GM21360 (cell line): ENCODE measurements at regions not wholly inside any gene's neighbourhood (a gene's known extent, or its start where the extent isn't known, plus 50 kb on each side); places are given as distances from the start of the nearest gene placed in this dataset.
"Not testable (repeated sequence)": the region's sequence is repeated elsewhere in the genome, so short reads cannot be mapped to it uniquely, and the experiment has no call there.

ENCODE experiments used
- ATAC-seq: cut with Tn5 transposase; IDR thresholded peaks from one replicate; pipeline ENCODE4 v1.9.1; 2021; ENCODE audit warnings: mild to moderate bottlenecking, moderate library complexity; ENCODE audit not compliant: unreplicated experiment

DNA sequence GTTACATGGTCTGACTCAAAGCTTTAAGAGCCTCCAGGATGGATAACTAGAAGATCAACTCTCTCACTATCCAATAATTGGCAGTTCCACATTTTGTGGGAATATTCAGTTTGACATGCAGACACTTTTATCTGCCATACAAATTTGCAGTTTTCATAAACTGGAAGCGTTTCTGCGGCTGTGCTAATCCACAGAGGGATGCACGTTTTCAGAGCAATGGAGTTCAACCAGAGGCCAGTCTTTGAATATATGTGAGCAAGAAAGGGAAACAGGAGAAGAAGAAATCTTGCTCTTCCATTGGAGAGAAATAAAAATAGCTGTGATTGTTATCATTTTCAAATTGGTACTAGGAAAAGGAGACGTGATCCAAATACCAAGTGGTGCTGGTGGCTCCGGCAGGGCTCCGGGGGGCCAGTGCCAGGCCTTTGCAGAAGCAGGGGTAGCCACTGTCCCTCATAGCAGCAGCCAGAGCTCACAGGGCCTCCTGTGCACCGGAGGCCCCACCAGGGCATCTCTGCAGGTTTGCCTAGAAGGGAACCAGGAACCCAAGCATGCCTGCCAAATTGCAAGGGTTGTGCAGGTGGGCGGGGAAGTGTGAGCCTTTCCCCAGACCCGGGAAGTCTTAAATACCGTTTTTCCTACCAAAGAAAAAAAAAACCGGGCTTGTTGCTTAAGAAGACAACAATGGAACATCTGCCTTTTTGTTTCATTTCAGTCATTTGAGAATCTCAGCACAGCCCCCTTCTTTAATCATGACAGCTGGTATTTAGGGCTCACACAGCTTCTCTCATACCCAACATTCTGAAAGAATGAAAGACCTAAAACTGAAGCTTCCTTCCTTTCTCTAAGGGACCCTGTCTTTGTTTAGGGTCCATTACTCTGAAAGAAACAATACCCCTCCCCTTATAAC lies 791.1 kb upstream of the SOX11 start:
- no peak for ATAC-seq

DNA sequence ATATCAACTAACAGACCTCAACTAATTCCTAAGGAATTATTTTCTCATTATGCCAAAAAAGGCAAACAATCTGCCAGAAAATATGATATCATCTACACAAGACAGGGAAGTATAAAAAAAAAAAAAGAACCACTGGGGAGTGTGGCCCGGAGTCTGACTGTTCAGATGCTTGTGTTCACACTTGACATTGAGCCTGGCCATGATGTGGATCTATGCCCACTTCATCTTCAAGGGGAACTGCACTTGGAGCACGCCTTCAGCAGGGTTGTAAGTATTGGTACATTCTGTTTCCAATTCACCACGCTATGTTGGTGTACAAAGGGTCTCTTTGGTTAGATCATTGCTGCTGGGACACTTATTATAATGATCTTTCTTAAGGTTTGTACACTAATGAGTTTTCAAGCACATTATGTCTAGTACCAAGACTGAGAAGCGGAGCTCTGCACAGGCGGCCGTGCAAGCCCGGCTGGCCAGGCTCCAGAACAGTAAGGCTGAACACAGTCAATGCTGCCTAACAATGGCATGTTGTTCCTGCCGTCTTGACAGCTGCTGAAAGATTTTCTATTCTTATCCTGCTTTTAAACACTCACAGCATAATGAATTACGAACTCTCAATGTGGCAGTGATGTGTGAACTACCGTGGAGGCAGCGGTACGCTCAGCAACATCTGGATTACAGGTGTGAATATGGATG lies 788.4 kb upstream of the SOX11 start:
- no peak for ATAC-seq

- ATAC-seq = no peak
Observed at GRCh38 chr2:4908461-4908860, 783.7 kb upstream of the SOX11 start.

- no peak for ATAC-seq
Observed at GRCh38 chr2:4909346-4910009, 782.7 kb upstream of the SOX11 start.

GRCh38 chr2:4914036-4914435 lies 778.1 kb upstream of the SOX11 start:
- ATAC-seq = no peak

- no peak for ATAC-seq
Observed at GRCh38 chr2:4914551-4914950, 777.6 kb upstream of the SOX11 start.

GRCh38 chr2:4915357-4915756 lies 776.8 kb upstream of the SOX11 start:
- no peak for ATAC-seq

DNA sequence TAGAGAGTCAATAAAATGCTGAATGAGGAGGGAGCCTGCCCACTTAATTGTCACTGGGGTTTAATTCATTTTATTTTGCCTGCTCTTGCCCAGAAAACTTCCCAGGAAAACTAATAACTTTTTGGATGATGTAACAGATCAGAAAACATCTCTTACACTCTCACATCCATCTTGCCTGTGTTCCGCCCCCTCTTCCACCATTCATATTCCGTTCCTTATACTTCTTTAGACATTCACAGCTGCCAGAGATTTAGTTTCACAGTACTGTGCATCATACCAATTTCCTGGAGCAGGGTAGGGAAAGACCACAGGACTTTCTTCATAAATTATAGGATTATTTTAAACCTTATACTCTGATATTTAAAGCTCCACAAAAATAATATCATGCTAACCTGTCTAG lies 776.1 kb upstream of the SOX11 start:
- ATAC-seq = no peak

DNA sequence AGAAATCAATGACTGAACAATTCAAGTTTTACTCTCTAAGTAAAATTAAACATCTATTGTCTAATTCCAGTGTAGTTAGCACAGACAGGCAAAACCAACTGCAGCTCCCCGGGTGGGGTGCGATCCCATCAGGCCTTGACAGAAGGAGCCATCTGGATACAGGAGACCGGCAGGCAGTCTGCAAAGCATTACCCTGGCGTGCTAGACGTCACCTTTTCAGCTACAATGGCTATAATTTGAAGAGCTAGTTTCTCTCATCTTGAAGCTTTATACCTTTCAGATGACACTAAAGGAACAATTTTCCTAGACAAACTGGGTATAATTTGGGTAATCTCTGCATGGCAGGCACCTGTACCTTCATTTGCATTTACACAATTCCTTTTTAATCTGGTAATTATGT lies 761.5 kb upstream of the SOX11 start:
- no peak for ATAC-seq

DNA sequence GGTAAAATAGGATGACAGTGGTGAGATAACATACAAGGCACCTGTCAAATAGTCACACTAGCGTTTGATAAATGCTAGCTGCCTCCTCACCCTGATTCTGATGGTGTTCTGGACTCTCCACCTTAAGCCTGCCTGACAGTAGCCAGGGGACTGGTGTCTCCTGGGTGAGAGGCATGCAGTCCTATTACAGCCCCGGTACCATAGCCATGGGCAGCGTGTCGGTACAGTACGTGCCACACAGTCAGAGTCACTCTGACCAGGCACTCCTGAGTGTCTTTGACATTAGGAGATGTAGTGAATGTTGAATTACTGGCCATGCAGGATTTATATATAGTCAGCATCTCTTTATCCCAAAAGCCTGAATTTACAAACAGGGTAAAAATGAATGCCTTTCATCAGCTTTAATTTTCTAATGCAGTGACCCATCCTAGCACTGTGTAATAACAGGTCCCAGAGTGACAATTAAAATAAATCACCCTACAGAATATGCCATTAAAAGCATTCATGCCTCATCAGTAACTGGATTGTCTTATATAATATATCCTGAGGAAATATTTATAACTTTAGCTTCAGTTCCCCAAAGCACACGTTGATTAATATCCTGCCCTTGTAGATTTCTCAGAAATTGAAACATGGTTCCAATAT lies 760.3 kb upstream of the SOX11 start:
- ATAC-seq = no peak

GRCh38 chr2:4935291-4935690 lies 756.9 kb upstream of the SOX11 start:
- not testable (repeated sequence) for ATAC-seq

DNA sequence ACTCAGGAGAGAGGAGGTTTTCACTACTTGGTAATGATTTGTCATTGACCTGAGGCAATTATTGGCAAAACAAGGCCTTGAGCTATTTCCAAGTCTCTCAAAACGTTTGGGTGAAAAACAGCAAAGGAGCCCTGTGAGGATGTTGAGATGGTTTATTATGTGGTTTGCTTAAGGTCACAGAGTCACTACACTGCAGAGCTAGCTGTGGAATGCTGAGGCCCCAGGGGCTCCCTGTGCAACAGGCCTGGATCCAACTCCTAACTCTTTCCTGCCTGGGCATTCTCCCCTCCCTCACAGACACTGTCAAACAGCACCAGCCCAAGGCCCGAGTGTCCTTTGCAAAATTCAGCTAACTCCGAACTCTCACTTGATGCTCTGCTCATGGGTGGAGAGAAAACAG lies 754.6 kb upstream of the SOX11 start:
- ATAC-seq = no peak

GRCh38 chr2:4938206-4938605 lies 754.0 kb upstream of the SOX11 start:
- no peak for ATAC-seq

DNA sequence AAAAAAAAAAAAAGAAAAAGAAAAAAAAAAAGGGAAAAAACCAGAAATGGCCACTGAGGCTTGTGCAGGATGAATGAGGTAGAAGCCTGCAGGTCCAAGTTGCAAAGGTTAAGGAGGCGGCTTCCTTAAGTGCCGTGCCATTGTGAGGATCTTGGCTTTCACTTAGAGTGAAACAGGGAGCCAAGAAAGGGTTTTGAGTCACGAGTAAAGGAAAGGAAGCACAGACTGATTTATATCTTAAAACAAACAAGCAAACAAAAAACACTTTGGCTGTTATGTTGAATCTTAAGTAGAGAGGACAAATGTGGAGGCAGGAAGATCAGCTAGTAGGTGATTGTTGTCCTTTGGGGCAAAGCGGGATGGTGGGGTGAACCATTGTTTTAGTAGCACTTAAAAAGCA lies 749.7 kb upstream of the SOX11 start:
- ATAC-seq = no peak

DNA sequence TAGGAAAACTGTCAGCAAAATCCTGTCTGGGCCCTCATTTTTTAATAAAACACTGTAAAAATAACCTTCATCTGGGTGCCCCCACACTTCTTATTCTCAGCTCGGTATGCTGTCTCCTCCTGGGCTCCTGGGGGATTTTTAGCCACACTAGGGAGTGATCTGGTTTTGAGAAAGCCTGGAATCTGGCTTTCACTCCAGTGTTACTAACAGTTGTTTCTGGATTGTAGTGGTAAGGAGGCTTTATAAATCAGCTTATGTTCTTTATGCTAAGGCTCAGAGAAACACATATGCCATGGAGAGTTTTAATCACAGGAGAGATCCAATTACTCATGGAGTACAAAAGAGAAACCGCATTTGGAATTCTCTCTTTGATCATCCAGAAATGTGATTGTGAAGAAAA lies 744.3 kb upstream of the SOX11 start:
- no peak for ATAC-seq

DNA sequence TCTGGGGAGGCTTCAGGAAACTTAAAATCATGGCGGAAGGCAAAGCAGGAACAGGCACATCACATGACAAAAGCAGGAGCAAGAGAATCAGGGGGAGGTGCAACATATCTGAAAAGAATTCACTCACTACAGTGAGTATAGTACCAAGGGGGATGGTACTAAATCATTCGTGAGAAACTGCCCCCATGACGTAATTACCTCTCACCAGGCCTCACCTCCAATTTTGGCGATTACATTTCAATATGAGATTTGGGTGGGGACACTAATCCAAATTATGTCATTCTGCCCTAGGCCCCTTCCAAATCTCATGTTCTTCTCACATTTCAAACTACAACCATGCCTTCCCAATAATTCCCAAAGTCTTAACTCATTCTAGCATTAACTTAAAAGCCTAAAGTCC lies 740.8 kb upstream of the SOX11 start:
- no peak for ATAC-seq

- no peak for ATAC-seq
Observed at GRCh38 chr2:4959219-4959618, 733.0 kb upstream of the SOX11 start.

DNA sequence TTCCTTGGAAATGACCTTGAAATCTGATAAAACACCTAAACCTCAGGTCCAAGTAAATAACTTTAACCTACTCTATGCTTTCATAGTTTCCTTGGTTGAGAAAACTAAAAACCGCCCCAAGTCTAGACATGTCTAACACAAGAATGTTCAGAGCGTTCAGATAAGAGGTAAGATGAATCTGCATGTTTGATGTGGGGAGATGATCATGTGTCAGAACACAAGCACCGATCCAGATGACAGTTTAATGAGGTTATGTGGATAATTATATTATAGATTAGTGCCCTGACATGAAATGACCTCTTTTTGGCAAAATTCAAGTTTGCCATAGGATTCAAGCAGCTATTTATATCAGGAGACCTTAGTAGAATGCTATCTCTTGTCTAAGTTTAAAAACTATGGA lies 729.8 kb upstream of the SOX11 start:
- ATAC-seq = no peak

- no peak for ATAC-seq
Observed at GRCh38 chr2:4963106-4963505, 729.1 kb upstream of the SOX11 start.

DNA sequence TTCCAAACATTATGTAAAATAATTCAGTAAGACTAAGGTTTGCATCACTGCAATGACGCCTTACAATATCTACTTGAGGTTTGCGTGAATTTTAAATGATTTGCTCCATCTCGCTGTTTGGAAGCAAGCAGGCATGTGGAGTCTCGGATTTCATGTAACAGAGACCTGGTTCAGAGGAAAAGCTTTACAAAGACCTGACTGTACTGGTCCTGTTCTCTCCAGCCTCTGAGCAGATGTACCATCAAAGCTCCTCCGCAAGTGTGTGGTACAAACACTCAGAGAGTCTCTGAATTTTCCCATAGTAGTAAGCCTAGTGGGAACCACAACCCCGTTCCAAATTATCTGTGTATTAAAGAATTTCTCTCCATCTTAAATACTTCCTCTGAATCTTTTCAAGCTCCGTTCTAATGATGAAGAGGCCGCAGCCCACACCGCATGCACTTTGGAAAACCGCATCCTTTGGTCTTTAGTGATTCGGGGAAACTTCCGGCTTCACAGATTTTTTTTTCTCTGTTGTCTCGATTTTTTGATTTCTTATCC lies 728.1 kb upstream of the SOX11 start:
- no peak for ATAC-seq

- no peak for ATAC-seq
Observed at GRCh38 chr2:4964579-4964978, 727.6 kb upstream of the SOX11 start.
